ENCODE measurements at regions not wholly inside any gene's neighbourhood (a gene's known extent, or its start where the extent isn't known, plus 50 kb on each side); places are given as distances from the start of the nearest gene placed in this dataset.

GRCh38 chr4:171646984-171647383, 166.2 kb upstream of the GALNTL6 start (continued):
- no peak for TF ChIP-seq GABPA (IDR thresholded peaks at IDR 0.05; ENCODE audit: borderline replicate concordance, insufficient read depth, low read length)
- no peak for TF ChIP-seq RXRA (IDR thresholded peaks at IDR 0.05; ENCODE audit: insufficient read depth, low read depth, low read length)
- TF ChIP-seq CEBPB (IDR thresholded peaks at IDR 0.05; ENCODE audit: low read depth, low read length) = no peak
- TF ChIP-seq MAX (IDR thresholded peaks at IDR 0.05) = no peak
